GM12891 (cell line): ENCODE measurements at regions not wholly inside any gene's neighbourhood (a gene's known extent, or its start where the extent isn't known, plus 50 kb on each side); places are given as distances from the start of the nearest gene placed in this dataset.

ENCODE experiments used
- DNase-seq: peaks from one replicate; pipeline ENCODE4 v3.0.0; 2011; ENCODE audit warnings: low spot score; ENCODE audit not compliant: insufficient read length
- FAIRE-seq: peaks from 2 replicates; lab custom pipeline; 2011; peaks lifted over from hg19 to GRCh38; lab: Jason Lieb, UNC
- PAX5 ChIP-seq: IDR thresholded peaks from 2 replicates; pipeline ENCODE4 v1.6.1; 2011; ENCODE audit warnings: low read length, moderate library complexity, mild to moderate bottlenecking; ENCODE audit not compliant: insufficient read depth, severe bottlenecking
- POLR2A ChIP-seq: IDR thresholded peaks from 2 replicates; pipeline ENCODE4 v1.6.1; 2011; ENCODE audit warnings: low read depth, low read length, control low read depth
- POLR2AphosphoS5 ChIP-seq: IDR thresholded peaks from 2 replicates; pipeline ENCODE4 v1.6.1; 2011; ENCODE audit warnings: low read depth, low read length, control low read depth
- POU2F2 ChIP-seq: IDR thresholded peaks from 2 replicates; pipeline ENCODE4 v1.6.1; 2011; ENCODE audit warnings: low read depth, mild to moderate bottlenecking, control low read depth, low read length, moderate library complexity
- SPI1 ChIP-seq: IDR thresholded peaks from 2 replicates; pipeline ENCODE4 v1.6.1; 2011; ENCODE audit warnings: low read depth, low read length, control low read depth
- TAF1 ChIP-seq: IDR thresholded peaks from 2 replicates; pipeline ENCODE4 v1.6.1; 2011; ENCODE audit warnings: low read depth, low read length, control low read depth

- FAIRE-seq (no peak), DNase-seq (no peak)
- TF ChIP-seq POLR2AphosphoS5 (no peak), POU2F2 (no peak), SPI1 (no peak), PAX5 (no peak), TAF1 (no peak), POLR2A (no peak)
Measured at GRCh38 chr2:104786821-104787220, 67.1 kb upstream of the POU3F3 start.

DNA sequence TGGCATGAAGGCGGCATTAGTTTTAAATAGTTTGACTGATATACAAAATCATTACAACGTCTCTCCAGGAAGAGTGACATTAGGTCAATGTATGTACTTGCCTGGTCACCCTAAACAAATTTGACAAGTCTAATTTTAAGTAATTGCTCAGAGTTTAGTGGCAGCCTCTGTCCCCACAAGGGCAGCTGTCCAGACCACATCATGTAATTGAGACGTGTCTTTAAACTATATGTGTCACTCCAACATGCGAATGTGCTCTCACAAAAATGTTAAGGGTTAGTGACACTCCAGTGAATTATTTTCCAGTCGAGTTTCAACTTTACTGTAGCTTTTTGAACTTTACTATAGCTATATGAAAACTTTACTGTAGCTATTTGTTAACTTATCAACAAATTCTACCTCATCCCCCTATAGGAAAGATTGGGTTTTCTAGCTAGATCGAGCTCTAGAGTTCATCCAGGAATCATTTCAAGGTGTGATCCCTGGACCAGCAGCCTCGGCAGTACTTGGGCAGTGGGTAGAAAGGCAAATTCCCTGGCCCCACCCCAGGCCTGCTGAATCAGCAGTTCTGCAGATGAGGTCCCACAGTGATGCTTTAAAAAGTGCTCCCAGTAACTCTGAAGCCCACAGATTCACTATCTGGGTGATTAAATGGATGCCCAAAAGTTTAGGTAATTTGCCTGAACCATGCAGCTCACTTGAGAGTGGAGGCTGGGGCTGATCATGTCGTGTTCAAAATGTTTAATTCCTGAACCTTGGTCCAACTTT, 66.4 kb upstream of the POU3F3 start:
- FAIRE-seq (no peak), DNase-seq (no peak)
- TF ChIP-seq SPI1 (no peak), POLR2A (no peak), POU2F2 (no peak), PAX5 (no peak)

GRCh38 chr2:104788742-104789455, 65.0 kb upstream of the POU3F3 start:
- DNase-seq (no peak), FAIRE-seq (no peak)
- TF ChIP-seq POU2F2 (no peak), TAF1 (no peak)

DNA sequence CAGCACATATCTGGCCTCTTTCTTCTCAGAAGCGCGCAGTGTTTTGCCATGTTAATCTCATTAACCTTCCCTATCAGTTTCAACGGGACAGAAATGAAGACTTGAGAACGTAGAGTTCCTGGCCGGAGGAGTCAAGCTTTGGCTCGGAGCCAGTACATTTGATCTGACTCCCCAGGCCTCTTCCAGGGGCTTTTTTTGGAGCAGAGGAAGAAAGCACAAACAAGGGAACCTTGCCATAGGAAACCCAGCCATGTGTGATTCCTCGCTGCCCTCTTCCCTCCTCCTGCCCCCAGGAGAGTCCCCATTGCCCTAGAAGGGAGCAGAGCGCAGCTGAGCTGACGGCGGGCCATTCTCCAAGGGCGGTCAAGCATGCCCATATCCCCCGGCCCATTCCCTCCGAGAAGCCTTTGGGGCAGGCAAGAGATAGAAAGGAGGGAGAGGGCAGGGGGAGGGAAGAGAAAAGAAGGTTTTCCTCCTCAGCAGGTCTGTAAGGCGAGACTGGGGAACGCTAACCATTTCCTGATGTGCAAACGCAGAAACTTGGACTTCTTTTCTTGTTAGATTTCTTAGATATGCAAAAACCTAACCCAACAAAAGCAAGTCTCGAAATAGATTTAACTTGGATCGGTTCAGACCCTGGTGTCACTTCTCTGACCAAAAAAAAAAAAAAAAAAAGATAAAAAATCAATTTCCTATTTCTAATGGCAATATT, 63.7 kb upstream of the POU3F3 start:
- DNase-seq (no peak), FAIRE-seq (no peak)
- TF ChIP-seq TAF1 (no peak), POLR2AphosphoS5 (no peak), POU2F2 (no peak), POLR2A (no peak), SPI1 (no peak)

GRCh38 chr2:104790901-104791495, 62.9 kb upstream of the POU3F3 start:
- TF ChIP-seq SPI1 (no peak), POLR2A (no peak), POU2F2 (no peak), TAF1 (no peak), PAX5 (no peak), POLR2AphosphoS5 (no peak)
- FAIRE-seq (no peak), DNase-seq (no peak)

DNA sequence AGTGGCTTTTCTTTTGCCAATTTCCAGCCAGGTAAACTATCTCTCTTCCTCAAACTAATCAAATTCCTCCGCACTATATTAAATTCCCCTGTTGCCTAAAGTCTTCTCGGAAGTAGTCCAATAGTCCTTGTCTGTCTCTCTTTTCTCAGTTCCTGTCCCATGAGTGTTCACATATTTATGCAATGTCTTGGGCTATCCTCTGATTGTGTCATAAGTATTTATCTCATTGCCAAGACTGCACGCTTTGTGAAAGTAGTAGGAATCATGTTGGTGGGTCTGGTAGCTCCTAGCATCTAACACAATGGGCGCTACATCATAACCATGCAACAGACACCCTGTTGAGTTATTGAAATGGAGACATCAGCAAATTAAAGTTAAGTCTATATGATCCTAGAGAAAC, 59.9 kb upstream of the POU3F3 start:
- TF ChIP-seq POU2F2, result no peak
- TF ChIP-seq TAF1, result no peak
- TF ChIP-seq SPI1, result no peak
- no peak for TF ChIP-seq POLR2AphosphoS5
- no peak for TF ChIP-seq PAX5
- no peak for TF ChIP-seq POLR2A
- FAIRE-seq, result no peak
- no peak for DNase-seq

- TF ChIP-seq PAX5 (no peak), SPI1 (no peak), POLR2AphosphoS5 (no peak), TAF1 (no peak), POLR2A (no peak), POU2F2 (no peak)
- DNase-seq (no peak), FAIRE-seq (no peak)
Measured at GRCh38 chr2:104794441-104794840, 59.5 kb upstream of the POU3F3 start.
